Endothelial cell of umbilical vein (primary cell): ENCODE measurements at regions not wholly inside any gene's neighbourhood (a gene's known extent, or its start where the extent isn't known, plus 50 kb on each side); places are given as distances from the start of the nearest gene placed in this dataset.

Source experiments
- BruUV-seq: library from RNA; stranded (reverse); fragments of 400-500 nt; replicated peaks from 2 replicates; lab custom pipeline; 2021; lab: Mats Ljungman, UMichigan
- CTCF ChIA-PET: fragments of 300-600, 350-600 bp; sonication (Branson Sonifier 250); formaldehyde crosslinking; loops from one replicate; lab custom pipeline; 2021; ENCODE audit warnings: antibody characterized with exemption, inconsistent platforms; lab: Charles Lee
- POLR2A ChIA-PET: fragments of 300-600, 350-600 bp; sonication (Branson Sonifier 250); formaldehyde crosslinking; loops from one replicate; lab custom pipeline; 2021; ENCODE audit warnings: antibody characterized with exemption, inconsistent platforms; lab: Charles Lee
- DNase-seq: peaks from one replicate; pipeline ENCODE4 v3.0.0-alpha.2; 2011; ENCODE audit warnings: low read depth, low spot score
- FAIRE-seq: peaks from 2 replicates; lab custom pipeline; 2011; peaks lifted over from hg19 to GRCh38; lab: Jason Lieb, UNC
- H2AFZ ChIP-seq: 2 replicates; pipeline ENCODE4 v1.6.0; 2012; ENCODE audit warnings: low read depth, low read length, control low read depth, inconsistent platforms
- H3K27ac ChIP-seq: 2 replicates; pipeline ENCODE4 v1.5.1; 2011; ENCODE audit warnings: low read depth, mild to moderate bottlenecking, control low read depth, low read length, moderate library complexity; ENCODE audit not compliant: insufficient read depth
- H3K27me3 ChIP-seq, 2 experiments: 2 replicates each; pipeline versions ENCODE4 v1.6.0 to v1.6.1; 2011; ENCODE audit warnings: low read length in 2 of 2, mixed read lengths in 1 of 2; ENCODE audit not compliant: control insufficient read depth in 2 of 2, insufficient read depth in 2 of 2
- H3K36me3 ChIP-seq, 2 experiments: 2 replicates in 1 of 2; 3 replicates in 1 of 2; pipeline ENCODE4 v1.5.1; 2011; ENCODE audit warnings: low read length in 2 of 2, mild to moderate bottlenecking in 1 of 2, moderate library complexity in 1 of 2; ENCODE audit not compliant: control insufficient read depth in 2 of 2, insufficient read depth in 2 of 2; ENCODE audit errors: extremely low read depth in 1 of 2
- H3K4me1 ChIP-seq: 3 replicates; pipeline ENCODE4 v1.5.1; 2011; ENCODE audit warnings: mild to moderate bottlenecking, low read length; ENCODE audit not compliant: control insufficient read depth, insufficient read depth; ENCODE audit errors: extremely low read depth
- H3K4me2 ChIP-seq: 2 replicates; pipeline ENCODE4 v1.6.1; 2011; ENCODE audit warnings: low read length, control low read depth, mixed read lengths; ENCODE audit not compliant: insufficient read depth
- H3K4me3 ChIP-seq, 3 experiments: fragments of 200-600 bp in 1 of 3; sonication (generic), shearing (Covaris generic) in 1 of 3; replicated peaks in 1 of 3; 2 replicates each; pipeline ENCODE4 v1.5.1; 2011 to 2016; ENCODE audit warnings: control low read depth in 3 of 3, low read length in 3 of 3, mild to moderate bottlenecking in 2 of 3, inconsistent platforms in 1 of 3, low read depth in 1 of 3, moderate library complexity in 1 of 3; ENCODE audit not compliant: insufficient read depth in 1 of 3
- H3K79me2 ChIP-seq: 2 replicates; pipeline ENCODE4 v1.6.0; 2012; ENCODE audit warnings: low read length, inconsistent platforms; ENCODE audit not compliant: control insufficient read depth, insufficient read depth
- H3K9ac ChIP-seq: replicated peaks from 2 replicates; pipeline ENCODE3; 2011; ENCODE audit warnings: low read length, control low read depth; ENCODE audit not compliant: insufficient read depth; ENCODE audit errors: extremely low read depth
- H3K9me1 ChIP-seq: replicated peaks from 3 replicates; pipeline ENCODE4 v1.6.0; 2011; ENCODE audit warnings: mild to moderate bottlenecking, low read length; ENCODE audit not compliant: control insufficient read depth, insufficient read depth; ENCODE audit errors: extremely low read depth
- H3K9me3 ChIP-seq: replicated peaks from 2 replicates; pipeline ENCODE4 v1.5.1; 2012; ENCODE audit warnings: low read length, inconsistent platforms; ENCODE audit not compliant: control insufficient read depth, insufficient read depth
- H4K20me1 ChIP-seq: replicated peaks from 2 replicates; pipeline ENCODE3; 2011; ENCODE audit warnings: mild to moderate bottlenecking, low read length; ENCODE audit not compliant: control insufficient read depth, insufficient read depth; ENCODE audit errors: extremely low read depth
- CTCF ChIP-seq, 2 donors: IDR thresholded peaks; 1 replicate in 1 of 2; 2 replicates in 1 of 2; pipeline ENCODE4 v1.5.1; 2011; ENCODE audit warnings: low read length in 2 of 2, mild to moderate bottlenecking in 2 of 2, moderate library complexity in 2 of 2, control low read depth in 1 of 2, inconsistent platforms in 1 of 2, low read depth in 1 of 2; ENCODE audit not compliant: insufficient read depth in 1 of 2; ENCODE audit errors: extremely low read depth in 1 of 2
- EZH2 ChIP-seq: IDR thresholded peaks from 2 replicates; pipeline ENCODE4 v1.6.1; 2012; ENCODE audit warnings: borderline replicate concordance, low read depth, mild to moderate bottlenecking, moderate library complexity, low read length, inconsistent platforms; ENCODE audit not compliant: severe bottlenecking
- FOS ChIP-seq: IDR thresholded peaks from 2 replicates; pipeline ENCODE4 v1.6.1; 2011; ENCODE audit warnings: mild to moderate bottlenecking, low read length, moderate library complexity, borderline replicate concordance; ENCODE audit not compliant: insufficient read depth
- GATA2 ChIP-seq: IDR thresholded peaks from 2 replicates; pipeline ENCODE4 v1.7.0; 2011; ENCODE audit warnings: low read depth, mild to moderate bottlenecking, moderate library complexity, mixed read lengths, low read length; ENCODE audit not compliant: insufficient read length, insufficient read depth
- JUN ChIP-seq: IDR thresholded peaks from 2 replicates; pipeline ENCODE4 v1.6.1; 2011; ENCODE audit warnings: borderline replicate concordance, low read depth; ENCODE audit not compliant: insufficient read length, insufficient read depth
- MAX ChIP-seq: IDR thresholded peaks from 2 replicates; pipeline ENCODE4 v1.6.1; 2011; ENCODE audit not compliant: insufficient read depth, insufficient read length
- MYC ChIP-seq: IDR thresholded peaks from one replicate; pipeline ENCODE4 v1.6.1; 2011; ENCODE audit warnings: mild to moderate bottlenecking, low read depth, low read length
- POLR2A ChIP-seq: IDR thresholded peaks from 2 replicates; pipeline ENCODE4 v1.6.1; 2012; ENCODE audit warnings: low read depth, mild to moderate bottlenecking, control low read depth, low read length
- POLR2AphosphoS5 ChIP-seq: IDR thresholded peaks from 2 replicates; pipeline ENCODE4 v1.6.1; 2012; ENCODE audit warnings: low read depth, mild to moderate bottlenecking, control low read depth, low read length, moderate library complexity; ENCODE audit not compliant: insufficient read depth
- dilution Hi-C: fragments of 300-500 bp; cut with MboI; formaldehyde crosslinking; loops from one replicate; pipeline ENCODE4 v1.15.0; 2019; ENCODE audit warnings: low sequenced_read_pairs; ENCODE audit not compliant: extremely low pct_ligation_motif_present
- intact Hi-C: fragments of 100-400 bp; cut with micrococcal nuclease; formaldehyde crosslinking; loops from one replicate; pipeline ENCODE4 v1.10.0; 2022

- Histone ChIP-seq H3K79me2 (no peaks in the 10 kb centered on the region), H3K4me2 (no peak overlapping the region), H2AFZ (peak overlapping the region; percentile 56), H4K20me1 (no peaks in the 10 kb centered on the region), H3K27me3 (no peaks in the 10 kb centered on the region), H3K9ac (no peak overlapping the region), H3K9me1 (no peaks in the 10 kb centered on the region), H3K36me3 (no peaks in the 10 kb centered on the region), H3K4me1 (peaks cover 16% of the 10 kb centered on the region), H3K27ac (no peak overlapping the region), H3K9me3 (no peaks in the 10 kb centered on the region), H3K4me3 (no peak overlapping the region)
- intact Hi-C loops (loop anchor here (5.0 kb wide), 1 partner anchor 427 kb away; no protein-coding TSS in a partner anchor), dilution Hi-C loops (no loop called here)
- CTCF ChIA-PET: no interaction called here
- DNase-seq (peak; percentile 24), FAIRE-seq (no peak)
- POLR2A ChIA-PET: no interaction called here
- BruUV-seq: no TSS peak
- no peak for TF ChIP-seq GATA2
- TF ChIP-seq POLR2AphosphoS5: no peak
- TF ChIP-seq JUN: no peak
- no peak for TF ChIP-seq CTCF (IDR thresholded peaks at IDR 0.05; ENCODE audit: extremely low read depth in 1 of 2, insufficient read depth in 1 of 2, low read depth in 1 of 2, low read length in 2 of 2)
- no peak for TF ChIP-seq MAX
- TF ChIP-seq FOS: peak; percentile 44
- TF ChIP-seq POLR2A: no peak
- no peak for TF ChIP-seq EZH2
- no peak for TF ChIP-seq MYC
These were observed 606.6 kb downstream of the TBL1XR1 start for GRCh38 chr3:176590722-176591121.
